Inflammatory macrophage treated with lipopolysaccharide for 1 hour (primary cell): ENCODE measurements at regions not wholly inside any gene's neighbourhood (a gene's known extent, or its start where the extent isn't known, plus 50 kb on each side); places are given as distances from the start of the nearest gene placed in this dataset.

Experiments
- DNase-seq, 2 donors: peaks; one replicate each; pipeline ENCODE4 v3.0.0-alpha.2; 2020 to 2022

DNA sequence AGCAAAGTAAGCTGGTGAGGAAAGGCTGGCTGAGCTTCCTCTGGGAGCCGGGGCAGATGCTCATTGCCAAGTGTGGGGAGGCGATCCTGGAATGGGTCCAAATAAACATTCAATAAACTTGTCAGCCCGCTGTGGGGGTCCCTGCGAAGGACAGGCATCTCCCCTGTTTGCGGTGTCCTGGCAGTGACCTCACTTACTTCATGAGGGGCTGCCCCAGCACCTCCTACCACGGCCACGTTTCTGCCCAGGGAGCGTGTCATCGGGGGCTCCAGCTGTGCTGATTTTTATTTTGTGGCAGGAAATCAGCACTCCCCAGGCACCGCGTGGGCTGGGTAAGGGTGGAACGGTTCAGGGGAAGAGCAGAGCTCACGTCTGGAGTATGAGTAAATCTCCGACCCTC is 493.9 kb upstream of the B3GAT1 start:
- no peak for DNase-seq

DNA sequence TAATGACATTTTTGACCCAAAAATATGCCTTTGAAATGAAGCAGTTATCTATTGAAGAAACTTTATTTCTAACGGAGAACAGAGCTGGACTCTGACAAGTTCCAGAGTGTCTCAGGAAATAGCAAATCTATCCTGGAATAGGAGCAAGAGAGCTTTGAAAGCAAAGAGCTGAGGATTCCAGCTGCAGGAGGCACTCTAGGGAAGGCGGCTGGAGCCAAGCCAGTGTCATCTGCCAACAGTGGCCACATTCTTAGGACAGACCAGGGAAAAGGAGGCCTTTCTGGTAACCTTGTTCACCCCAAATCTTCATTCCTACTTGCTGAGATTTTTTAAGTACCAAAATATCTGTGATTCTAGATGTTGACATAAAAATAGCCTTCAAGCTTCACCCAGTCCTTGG is 493.5 kb upstream of the B3GAT1 start:
- no peak for DNase-seq

DNA sequence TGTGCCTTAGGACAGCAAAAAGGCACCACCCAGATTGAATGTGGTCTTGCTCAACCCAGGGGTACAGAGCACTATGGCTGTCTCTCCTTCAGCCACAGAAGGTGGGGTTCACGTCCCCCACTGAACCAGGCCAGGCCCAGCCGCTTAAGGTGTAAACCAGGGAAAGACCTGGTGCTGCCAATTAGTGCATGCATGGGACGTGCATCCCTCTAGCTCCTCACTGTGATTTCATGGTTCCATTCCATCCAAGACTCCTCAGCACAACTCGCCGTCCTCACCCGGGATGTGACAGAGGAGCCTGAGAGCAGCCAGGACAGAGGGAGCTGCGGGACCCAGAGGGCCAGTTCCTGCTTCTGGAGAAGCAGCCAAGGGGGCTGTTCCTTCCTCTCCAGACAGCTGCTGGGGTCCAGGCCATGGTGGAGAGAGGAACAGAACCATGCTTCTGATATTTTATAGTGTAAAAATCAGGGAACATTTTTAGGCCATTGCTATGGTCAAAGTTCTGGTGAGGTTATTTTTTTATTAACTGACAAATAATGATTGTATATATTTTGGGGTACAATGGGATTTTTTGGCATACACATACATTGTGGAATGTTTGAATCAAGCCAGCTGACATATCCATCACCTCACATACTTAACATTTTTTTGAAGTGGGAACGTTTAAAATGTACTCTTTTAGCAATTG is 492.2 kb upstream of the B3GAT1 start:
- DNase-seq = no peak

DNA sequence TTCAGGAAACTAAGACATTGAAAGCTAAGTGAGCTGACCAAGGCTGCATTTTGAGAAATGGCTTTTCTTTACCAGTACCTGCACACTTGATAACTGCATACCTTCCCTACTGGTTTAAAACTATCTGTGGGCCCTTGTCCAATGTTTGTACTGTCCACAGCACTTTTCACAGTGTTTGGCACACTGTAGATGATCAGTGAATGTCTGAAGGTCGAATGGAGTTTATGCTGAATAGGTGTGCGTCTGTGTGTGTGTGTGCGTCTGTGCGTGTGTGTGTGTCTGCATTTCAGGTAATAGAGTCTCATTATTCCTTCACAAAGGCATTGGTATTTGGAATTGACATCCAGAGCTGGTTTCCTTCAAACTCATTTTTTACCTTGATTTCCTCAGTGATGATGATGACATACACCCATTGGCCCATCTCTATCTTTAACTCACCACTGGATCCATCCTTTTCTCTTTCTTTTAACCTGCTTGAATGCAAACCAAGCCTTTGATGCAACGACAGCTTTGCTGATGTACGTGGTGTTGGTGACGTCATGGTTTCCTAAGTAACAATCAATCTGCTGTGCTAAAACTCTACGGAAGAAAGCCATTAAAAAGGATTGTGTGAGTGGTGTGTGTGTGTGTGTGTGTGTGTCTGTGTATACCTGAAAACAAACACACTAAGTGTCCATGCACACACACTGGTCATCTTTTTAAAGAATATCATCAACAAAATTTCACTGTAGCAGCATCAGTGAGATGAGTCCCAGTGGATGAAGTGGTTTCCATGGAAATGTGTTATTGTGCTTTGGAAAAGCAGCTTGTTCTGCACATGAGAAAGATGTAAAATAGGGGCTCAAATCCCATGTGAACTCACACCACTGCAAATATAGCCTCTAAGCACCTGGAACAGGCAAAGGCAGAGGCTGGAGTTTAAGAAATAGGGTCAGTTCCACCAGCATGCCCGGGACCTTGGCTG is 490.2 kb upstream of the B3GAT1 start:
- DNase-seq = no peak

- no peak for DNase-seq
Measured at GRCh38 chr11:134901542-134901941, 489.5 kb upstream of the B3GAT1 start.

DNA sequence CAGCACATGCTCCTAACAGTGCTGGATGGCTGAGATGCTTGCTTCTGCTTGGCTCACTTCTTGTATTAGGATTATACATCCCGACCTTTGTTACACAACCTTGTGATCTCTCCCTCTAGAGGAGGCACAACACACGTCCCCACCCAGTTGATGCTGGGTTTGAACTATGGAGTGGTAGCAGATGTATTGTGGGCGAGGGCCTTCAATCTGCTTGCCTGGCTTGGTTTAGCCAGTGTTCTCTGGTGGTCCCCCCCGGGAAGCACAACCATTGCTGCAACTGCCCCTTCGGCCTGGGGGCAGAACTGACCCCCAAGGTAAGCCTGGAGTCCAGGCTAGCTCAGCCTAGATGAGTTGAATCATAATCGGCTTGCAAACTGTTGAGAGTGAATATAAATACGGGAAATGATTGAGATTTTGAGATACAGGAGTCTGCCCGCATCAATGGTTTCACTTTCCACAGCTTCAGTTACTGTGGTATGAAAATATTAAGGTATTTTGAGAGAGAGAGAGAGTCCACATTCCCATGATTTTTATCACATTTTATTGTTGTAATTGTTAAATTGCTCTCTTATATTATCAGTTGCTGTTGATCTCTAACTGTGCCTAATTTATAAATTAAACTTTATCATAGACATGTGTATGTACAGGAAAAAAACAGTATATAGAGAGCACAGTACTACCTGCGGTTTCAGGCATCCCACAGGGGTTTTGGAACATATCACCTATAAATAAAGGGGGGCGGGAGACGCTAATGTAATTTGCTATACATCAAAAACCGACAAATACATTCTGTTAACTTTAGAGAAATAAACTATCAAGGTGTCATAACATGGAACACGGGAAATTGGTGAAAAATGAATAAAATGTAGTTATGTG is 482.0 kb upstream of the B3GAT1 start:
- DNase-seq = no peak

GRCh38 chr11:134890446-134890845 is 478.4 kb upstream of the B3GAT1 start:
- DNase-seq = no peak

DNA sequence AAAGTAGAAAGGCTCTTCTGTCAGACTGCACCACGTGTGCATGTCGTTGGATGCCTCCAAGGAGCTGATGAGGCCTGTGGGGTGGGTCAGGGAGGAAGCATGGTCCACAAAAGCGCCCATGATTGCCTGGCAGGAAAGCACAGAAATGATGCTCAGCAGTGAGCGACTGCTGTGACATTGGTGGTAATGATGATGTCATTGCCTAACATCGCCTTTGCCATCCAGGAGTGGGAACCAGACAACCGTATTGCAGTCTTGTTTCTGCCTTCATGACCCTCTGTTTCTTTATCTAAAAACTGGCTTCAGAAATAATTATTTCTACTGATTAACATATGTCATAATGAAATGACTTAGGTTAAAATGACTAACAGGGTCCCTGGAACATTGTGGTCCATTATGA is 477.8 kb upstream of the B3GAT1 start:
- DNase-seq = no peak

DNA sequence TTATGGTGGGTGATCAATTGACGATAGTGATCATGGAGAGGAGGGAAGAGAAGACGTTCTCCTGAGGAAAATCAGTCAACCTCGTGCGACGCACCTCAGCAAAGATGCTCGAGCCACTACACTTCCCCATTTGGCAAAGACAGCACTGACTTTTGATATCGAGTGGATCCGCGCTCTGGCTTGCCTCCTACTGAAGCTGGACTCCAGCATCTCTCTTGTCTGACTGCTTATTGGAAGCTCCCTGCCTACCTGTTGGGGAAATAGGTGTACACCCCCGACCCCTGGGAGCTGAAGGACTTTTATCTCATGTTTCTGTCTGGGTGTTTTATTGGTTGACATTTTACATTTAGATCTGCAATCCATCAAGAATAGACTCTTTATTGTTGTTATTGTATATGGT is 476.8 kb upstream of the B3GAT1 start:
- no peak for DNase-seq

DNA sequence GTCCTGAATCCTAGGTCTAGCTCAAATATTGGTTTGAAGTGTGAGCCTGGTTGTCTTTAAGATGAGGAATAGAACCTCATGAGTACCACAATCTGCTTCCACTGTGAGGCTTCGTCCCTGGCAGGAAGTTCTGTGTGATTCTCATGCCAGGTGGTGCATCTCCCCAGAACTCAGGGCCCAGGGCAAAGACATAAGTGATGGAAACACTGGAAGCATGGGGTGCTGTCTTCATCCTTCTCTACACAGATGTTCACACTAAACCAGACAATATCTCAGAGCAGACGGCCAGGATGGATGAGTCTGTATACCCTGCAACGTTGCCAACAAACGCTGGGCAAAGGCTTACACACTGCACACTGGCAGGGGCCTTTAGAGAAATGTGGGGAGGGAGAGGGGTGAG is 475.9 kb upstream of the B3GAT1 start:
- DNase-seq = no peak

DNA sequence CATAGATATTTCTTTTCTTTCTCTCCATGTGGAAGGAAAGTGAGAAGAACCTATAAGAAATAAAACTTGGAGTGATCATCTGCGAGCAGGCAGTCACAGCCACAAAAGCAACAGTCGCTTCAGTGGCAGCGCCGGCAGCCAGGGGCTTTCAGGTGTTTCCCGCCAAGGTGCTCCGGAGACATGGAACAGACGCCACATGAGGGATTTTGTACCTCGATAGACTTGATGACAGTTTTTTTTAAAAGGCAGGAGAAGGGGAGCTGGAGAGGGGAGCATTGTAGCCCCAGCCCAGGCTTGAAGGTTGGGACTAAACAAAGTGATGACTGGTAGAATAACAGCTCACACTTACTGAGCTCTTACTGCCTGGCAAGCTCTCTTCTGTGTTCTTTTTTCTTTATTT is 471.4 kb upstream of the B3GAT1 start:
- DNase-seq = no peak

DNA sequence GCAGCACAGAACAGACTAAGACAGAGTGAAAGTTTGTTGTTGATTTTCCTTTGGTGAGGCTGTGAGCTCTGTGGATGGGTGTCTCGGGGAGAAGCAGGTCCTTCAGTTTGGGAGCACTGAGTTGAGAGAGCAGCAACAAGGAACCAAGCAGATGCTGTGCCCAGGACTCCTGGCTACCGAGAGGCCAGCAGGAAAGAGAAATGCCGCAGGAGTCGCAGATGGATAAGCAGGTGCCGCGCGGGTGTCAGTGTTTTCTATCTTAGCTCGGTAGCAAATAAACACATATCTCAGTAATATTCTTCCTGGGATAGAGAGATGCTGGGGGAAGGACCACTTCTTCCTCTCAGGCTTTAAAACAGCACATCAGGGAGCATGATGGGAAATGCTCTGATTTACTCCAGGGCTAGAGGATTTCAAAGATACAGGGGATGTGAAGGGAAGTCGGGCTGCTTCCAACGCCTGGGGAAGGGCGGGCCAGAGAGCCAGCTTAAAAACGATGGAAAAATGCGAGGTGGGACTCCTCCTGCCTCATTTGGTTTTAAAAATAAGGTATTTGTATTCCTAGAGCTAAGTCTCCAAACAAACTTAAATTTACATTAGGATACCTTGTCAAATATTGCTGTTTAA is 470.7 kb upstream of the B3GAT1 start:
- DNase-seq = no peak

- no peak for DNase-seq
Measured at GRCh38 chr11:134882141-134882540, 470.1 kb upstream of the B3GAT1 start.

- DNase-seq = no peak
Measured at GRCh38 chr11:134880788-134881187, 468.7 kb upstream of the B3GAT1 start.

DNA sequence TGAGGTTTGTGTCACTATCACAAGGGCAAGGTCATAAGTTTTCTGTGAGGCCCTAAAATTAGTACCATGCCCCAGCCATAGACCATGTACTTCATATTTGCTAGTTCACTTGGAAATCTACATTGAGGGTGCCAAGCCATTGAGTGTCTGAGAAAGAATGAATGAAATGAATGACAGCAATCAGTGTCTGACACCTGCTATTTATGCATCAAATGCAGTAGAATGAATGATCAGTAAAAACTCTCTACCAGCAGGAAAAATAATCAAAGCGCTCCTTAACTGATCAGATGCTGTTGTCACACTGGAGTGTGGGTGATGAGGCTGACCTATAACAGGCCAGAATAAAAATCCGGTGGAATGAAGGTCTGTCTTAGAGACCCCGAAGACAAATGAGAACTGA is 467.9 kb upstream of the B3GAT1 start:
- DNase-seq = no peak

DNA sequence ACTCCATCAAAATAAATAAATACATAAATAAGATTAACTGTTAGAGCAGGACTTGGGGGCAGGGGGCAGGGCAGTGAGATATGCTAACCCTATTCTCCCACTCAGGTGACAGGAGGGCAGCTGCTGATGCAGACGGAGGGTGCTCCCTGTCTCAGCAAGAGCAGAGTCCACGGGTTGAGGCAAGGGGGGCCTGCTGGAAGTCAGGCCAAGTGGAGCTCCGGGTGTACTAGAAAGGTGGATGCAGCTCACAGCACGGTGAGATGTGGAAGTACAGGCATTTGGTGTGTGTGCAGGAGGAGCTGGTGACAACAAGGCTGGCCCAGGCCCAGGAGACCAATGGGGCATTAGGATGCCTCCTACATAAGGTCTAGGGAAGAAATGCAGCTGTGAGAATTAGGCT is 467.3 kb upstream of the B3GAT1 start:
- DNase-seq = no peak

DNA sequence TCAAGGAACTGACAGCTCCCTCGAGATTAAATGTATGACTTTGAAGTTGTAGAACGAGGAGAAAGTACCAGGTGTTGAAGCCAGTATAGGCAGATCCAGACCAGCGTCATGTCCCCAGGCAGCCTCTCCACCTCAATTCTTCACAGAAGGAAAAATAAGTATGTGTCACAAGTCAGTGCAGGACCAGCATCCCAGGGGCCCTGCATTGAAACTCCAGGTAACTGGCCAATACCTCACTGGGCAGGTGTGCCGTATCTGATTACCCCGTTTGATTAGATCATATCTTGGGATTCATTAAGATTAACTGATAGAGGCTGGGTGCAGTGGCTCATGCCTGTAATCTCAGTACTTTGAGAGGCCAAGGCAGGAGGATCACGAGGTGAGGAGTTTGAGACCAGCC is 466.7 kb upstream of the B3GAT1 start:
- DNase-seq = no peak

- DNase-seq = no peak
Measured at GRCh38 chr11:134876226-134876625, 464.2 kb upstream of the B3GAT1 start.

- DNase-seq = no peak
Measured at GRCh38 chr11:134866981-134867675, 455.1 kb upstream of the B3GAT1 start.

GRCh38 chr11:134866215-134866614 is 454.2 kb upstream of the B3GAT1 start:
- DNase-seq = no peak

DNA sequence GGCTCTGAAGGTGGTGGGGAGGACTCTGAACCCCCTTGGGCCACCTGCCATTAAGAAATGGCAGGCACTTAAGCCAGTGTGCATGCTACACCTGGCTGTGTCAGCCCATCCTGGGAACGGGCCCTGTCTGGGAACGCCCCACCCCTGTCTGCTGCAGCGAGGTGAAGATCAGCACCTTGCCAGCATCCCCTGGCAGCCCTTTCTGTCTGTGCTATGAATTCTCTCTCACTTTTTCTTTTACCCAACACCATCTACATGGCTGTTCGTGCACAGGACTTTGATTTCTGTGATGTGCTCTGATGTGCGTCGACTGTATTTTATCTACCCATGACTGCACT is 452.9 kb upstream of the B3GAT1 start:
- no peak for DNase-seq

GRCh38 chr11:134864233-134864967 is 452.4 kb upstream of the B3GAT1 start:
- no peak for DNase-seq
